HEK293 (cell line): ENCODE measurements at regions not wholly inside any gene's neighbourhood (a gene's known extent, or its start where the extent isn't known, plus 50 kb on each side); places are given as distances from the start of the nearest gene placed in this dataset.

Source experiments
- CTCF ChIA-PET: fragments of 350-600 bp; formaldehyde crosslinking; extraction: SDS; loops from one replicate; lab custom pipeline; 2021; ENCODE audit warnings: antibody characterized with exemption; lab: Yijun Ruan, JAX
- POLR2A ChIA-PET: fragments of 300-600 bp; formaldehyde crosslinking; extraction: SDS; loops from one replicate; lab custom pipeline; 2020; ENCODE audit warnings: antibody characterized with exemption, inconsistent platforms; lab: Yijun Ruan, JAX
- H3K27ac ChIP-seq: fragments of 200-500 bp; sonication (Bioruptor generic); 2 replicates; pipeline ENCODE4 v1.5.1; 2014; ENCODE audit warnings: low read depth, low read length, control low read depth, inconsistent platforms; ENCODE audit errors: extremely low read depth
- H3K36me3 ChIP-seq, 2 experiments: fragments of 200-500 bp in 1 of 2; sonication (Bioruptor generic) in 1 of 2; 1 replicate in 1 of 2; 2 replicates in 1 of 2; pipeline ENCODE4 v1.5.1; 2014 to 2017; ENCODE audit warnings: inconsistent platforms in 2 of 2, low read length in 2 of 2; ENCODE audit not compliant: control insufficient read depth in 2 of 2, insufficient read depth in 1 of 2
- H3K4me1 ChIP-seq: fragments of 200-500 bp; sonication (Bioruptor generic); 2 replicates; pipeline ENCODE4 v1.5.1; 2014; ENCODE audit warnings: mild to moderate bottlenecking, low read length, inconsistent platforms; ENCODE audit not compliant: control insufficient read depth, insufficient read depth
- H3K4me3 ChIP-seq: 2 replicates; pipeline ENCODE4 v1.5.1; 2011; ENCODE audit warnings: low read depth, mild to moderate bottlenecking, control low read depth, low read length, moderate library complexity
- H3K9me3 ChIP-seq: fragments of 200-500 bp; sonication (Bioruptor generic); 2 replicates; pipeline ENCODE4 v1.5.1; 2014; ENCODE audit warnings: low read depth, low read length, inconsistent platforms; ENCODE audit not compliant: control insufficient read depth, insufficient read depth
- EGR2 ChIP-seq: fragments of 450-650 bp; formaldehyde crosslinking; IDR thresholded peaks from 2 replicates; pipeline ENCODE4 v1.5.1; 2016; ENCODE audit warnings: low read depth, missing biosample characterization, missing genetic modification characterization
- IKZF3 ChIP-seq: fragments of 450-650 bp; IDR thresholded peaks from 2 replicates; pipeline ENCODE4 v1.5.0; 2018; ENCODE audit warnings: missing biosample characterization, mild to moderate bottlenecking, missing genetic modification characterization, moderate library complexity
- SP2 ChIP-seq: fragments of 450-650 bp; formaldehyde crosslinking; IDR thresholded peaks from 2 replicates; pipeline ENCODE4 v1.5.1; 2016; ENCODE audit warnings: missing biosample characterization, missing genetic modification characterization
- ZBTB17 ChIP-seq: fragments of 450-650 bp; formaldehyde crosslinking; IDR thresholded peaks from 2 replicates; pipeline ENCODE4 v1.5.1; 2016; ENCODE audit warnings: missing biosample characterization, missing genetic modification characterization
- ZBTB21 ChIP-seq: fragments of 450-650 bp; formaldehyde crosslinking; IDR thresholded peaks from 2 replicates; pipeline ENCODE4 v1.5.1; 2017; ENCODE audit warnings: missing biosample characterization, missing genetic modification characterization
- ZBTB48 ChIP-seq: fragments of 450-650 bp; formaldehyde crosslinking; IDR thresholded peaks from 2 replicates; pipeline ENCODE4 v1.5.1; 2016; ENCODE audit warnings: missing biosample characterization, missing genetic modification characterization
- ZBTB6 ChIP-seq: fragments of 450-650 bp; formaldehyde crosslinking; IDR thresholded peaks from 2 replicates; pipeline ENCODE4 v1.5.1; 2017; ENCODE audit warnings: missing biosample characterization, missing genetic modification characterization
- ZFHX2 ChIP-seq: fragments of 450-650 bp; formaldehyde crosslinking; conservative IDR thresholded peaks from 2 replicates; pipeline ENCODE4 v1.5.1; 2016; ENCODE audit warnings: missing biosample characterization, missing genetic modification characterization
- ZNF121 ChIP-seq: fragments of 450-650 bp; formaldehyde crosslinking; IDR thresholded peaks from 2 replicates; pipeline ENCODE4 v1.5.1; 2016; ENCODE audit warnings: missing biosample characterization, missing genetic modification characterization
- ZNF174 ChIP-seq: fragments of 450-650 bp; formaldehyde crosslinking; IDR thresholded peaks from 2 replicates; pipeline ENCODE4 v1.5.0; 2017; ENCODE audit warnings: missing biosample characterization, mild to moderate bottlenecking, missing genetic modification characterization
- ZNF473 ChIP-seq: fragments of 450-650 bp; formaldehyde crosslinking; IDR thresholded peaks from 2 replicates; pipeline ENCODE4 v1.5.1; 2017; ENCODE audit warnings: missing biosample characterization, missing genetic modification characterization
- ZNF626 ChIP-seq: fragments of 450-650 bp; sonication (Bioruptor Pico); formaldehyde crosslinking; IDR thresholded peaks from 2 replicates; pipeline ENCODE4 v1.5.1; 2018; ENCODE audit warnings: missing biosample characterization, missing genetic modification characterization, inconsistent platforms
- ZNF664 ChIP-seq: fragments of 450-650 bp; formaldehyde crosslinking; IDR thresholded peaks from 2 replicates; pipeline ENCODE4 v1.5.1; 2016; ENCODE audit warnings: missing biosample characterization, missing genetic modification characterization
- ZNF677 ChIP-seq: fragments of 450-650 bp; IDR thresholded peaks from 2 replicates; pipeline ENCODE4 v1.5.0; 2018; ENCODE audit warnings: missing biosample characterization, mild to moderate bottlenecking, missing genetic modification characterization, moderate library complexity
- ZNF704 ChIP-seq: fragments of 450-650 bp; formaldehyde crosslinking; IDR thresholded peaks from 2 replicates; pipeline ENCODE4 v1.5.1; 2016; ENCODE audit warnings: missing biosample characterization, missing genetic modification characterization
- ZNF785 ChIP-seq: fragments of 450-650 bp; formaldehyde crosslinking; IDR thresholded peaks from 2 replicates; pipeline ENCODE4 v1.5.1; 2016; ENCODE audit warnings: missing biosample characterization, missing genetic modification characterization
- ZSCAN16 ChIP-seq: fragments of 450-650 bp; formaldehyde crosslinking; IDR thresholded peaks from 2 replicates; pipeline ENCODE4 v1.5.1; 2016; ENCODE audit warnings: missing biosample characterization, missing genetic modification characterization
- TF ChIP-seq, protein P1 (sequence below): IDR thresholded peaks from 2 replicates; pipeline ENCODE4 v1.6.1; 2011; ENCODE audit warnings: mild to moderate bottlenecking, low read depth, low read length, borderline replicate concordance
- TF ChIP-seq, protein P2 (sequence below): fragments of 450-650 bp; formaldehyde crosslinking; IDR thresholded peaks from 2 replicates; pipeline ENCODE4 v1.5.1; 2016; ENCODE audit warnings: missing biosample characterization, missing genetic modification characterization
- TF ChIP-seq, protein P3 (sequence below): fragments of 450-650 bp; formaldehyde crosslinking; IDR thresholded peaks from 2 replicates; pipeline ENCODE4 v1.5.1; 2016; ENCODE audit warnings: missing biosample characterization, missing genetic modification characterization, borderline replicate concordance
- TF ChIP-seq, protein P4 (sequence below): fragments of 450-650 bp; formaldehyde crosslinking; IDR thresholded peaks from 2 replicates; pipeline ENCODE4 v1.5.0; 2017; ENCODE audit warnings: missing biosample characterization, missing genetic modification characterization, borderline replicate concordance
- TF ChIP-seq, protein P5 (sequence below): fragments of 450-650 bp; formaldehyde crosslinking; IDR thresholded peaks from 2 replicates; pipeline ENCODE4 v1.5.1; 2017; ENCODE audit warnings: missing biosample characterization, mild to moderate bottlenecking, missing genetic modification characterization, moderate library complexity

DNA sequence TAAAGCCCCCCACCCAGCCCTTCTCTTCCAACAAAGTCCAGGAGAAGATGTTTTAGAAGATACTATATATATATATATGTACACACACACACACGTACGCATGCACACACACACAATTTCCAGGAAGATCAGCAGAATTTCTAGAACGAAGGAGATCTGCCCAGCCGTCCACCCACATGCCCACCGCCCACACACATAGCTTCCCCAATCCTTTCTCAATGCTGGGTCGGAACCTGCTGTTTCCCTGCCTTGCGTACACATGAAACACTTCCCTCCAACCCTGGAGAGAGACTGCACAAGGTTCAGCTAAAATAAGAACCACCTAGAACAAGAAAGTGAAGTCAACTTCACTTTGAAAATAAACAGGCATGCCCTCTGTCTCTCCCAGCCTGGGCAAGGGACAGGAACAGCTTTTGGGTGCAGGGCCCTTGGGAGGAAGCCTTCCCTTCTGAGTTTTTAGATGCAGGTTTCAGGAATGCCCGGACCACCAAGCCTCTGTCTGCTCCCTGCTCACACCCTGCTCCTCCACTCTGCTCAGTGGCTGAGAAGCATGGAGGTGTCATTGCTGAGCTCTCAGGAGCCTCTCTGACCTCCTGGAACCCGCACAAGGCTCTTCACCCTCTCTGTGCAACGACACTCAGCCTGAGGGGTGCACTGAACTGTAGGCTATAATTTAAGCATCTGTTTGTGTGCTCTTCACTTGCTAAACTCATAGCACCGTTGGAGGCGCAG is 149.4 kb downstream of the C5orf15 start:
- Histone ChIP-seq H3K4me3 (no peak overlapping the region), H3K4me1 (no peaks in the 10 kb centered on the region), H3K36me3 (no peaks in the 10 kb centered on the region), H3K9me3 (no peaks in the 10 kb centered on the region), H3K27ac (no peak overlapping the region)
- CTCF ChIA-PET: interaction anchor here (0.6 to 0.7 kb wide), 2 partner anchors 395 to 571 kb away, joined by 4 to 5 read pairs; no protein-coding TSS in a partner anchor
- POLR2A ChIA-PET: no interaction called here
- TF ChIP-seq ZBTB6: no peak
- TF ChIP-seq, protein P1, sequence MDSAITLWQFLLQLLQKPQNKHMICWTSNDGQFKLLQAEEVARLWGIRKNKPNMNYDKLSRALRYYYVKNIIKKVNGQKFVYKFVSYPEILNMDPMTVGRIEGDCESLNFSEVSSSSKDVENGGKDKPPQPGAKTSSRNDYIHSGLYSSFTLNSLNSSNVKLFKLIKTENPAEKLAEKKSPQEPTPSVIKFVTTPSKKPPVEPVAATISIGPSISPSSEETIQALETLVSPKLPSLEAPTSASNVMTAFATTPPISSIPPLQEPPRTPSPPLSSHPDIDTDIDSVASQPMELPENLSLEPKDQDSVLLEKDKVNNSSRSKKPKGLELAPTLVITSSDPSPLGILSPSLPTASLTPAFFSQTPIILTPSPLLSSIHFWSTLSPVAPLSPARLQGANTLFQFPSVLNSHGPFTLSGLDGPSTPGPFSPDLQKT: no peak
- TF ChIP-seq ZBTB21 (tag by site-specific recombination): no peak
- no peak for TF ChIP-seq ZNF785
- 0 out of 2 replicates have a peak, but pooled peaks have one; percentile 29 for TF ChIP-seq EGR2 (tag by site-specific recombination)
- TF ChIP-seq, protein P2, sequence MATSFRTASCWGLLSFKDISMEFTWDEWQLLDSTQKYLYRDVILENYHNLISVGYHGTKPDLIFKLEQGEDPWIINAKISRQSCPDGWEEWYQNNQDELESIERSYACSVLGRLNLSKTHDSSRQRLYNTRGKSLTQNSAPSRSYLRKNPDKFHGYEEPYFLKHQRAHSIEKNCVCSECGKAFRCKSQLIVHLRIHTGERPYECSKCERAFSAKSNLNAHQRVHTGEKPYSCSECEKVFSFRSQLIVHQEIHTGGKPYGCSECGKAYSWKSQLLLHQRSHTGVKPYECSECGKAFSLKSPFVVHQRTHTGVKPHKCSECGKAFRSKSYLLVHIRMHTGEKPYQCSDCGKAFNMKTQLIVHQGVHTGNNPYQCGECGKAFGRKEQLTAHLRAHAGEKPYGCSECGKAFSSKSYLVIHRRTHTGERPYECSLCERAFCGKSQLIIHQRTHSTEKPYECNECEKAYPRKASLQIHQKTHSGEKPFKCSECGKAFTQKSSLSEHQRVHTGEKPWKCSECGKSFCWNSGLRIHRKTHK (tag by site-specific recombination): no peak
- no peak for TF ChIP-seq ZNF664 (tag by site-specific recombination)
- peak; percentile 66 for TF ChIP-seq ZFHX2 (tag by site-specific recombination)
- TF ChIP-seq ZNF174 (tag by site-specific recombination): no peak
- TF ChIP-seq ZNF677 (tag by site-specific recombination): no peak
- no peak for TF ChIP-seq ZBTB17 (tag by site-specific recombination)
- TF ChIP-seq SP2 (tag by site-specific recombination): no peak
- TF ChIP-seq, protein P3, sequence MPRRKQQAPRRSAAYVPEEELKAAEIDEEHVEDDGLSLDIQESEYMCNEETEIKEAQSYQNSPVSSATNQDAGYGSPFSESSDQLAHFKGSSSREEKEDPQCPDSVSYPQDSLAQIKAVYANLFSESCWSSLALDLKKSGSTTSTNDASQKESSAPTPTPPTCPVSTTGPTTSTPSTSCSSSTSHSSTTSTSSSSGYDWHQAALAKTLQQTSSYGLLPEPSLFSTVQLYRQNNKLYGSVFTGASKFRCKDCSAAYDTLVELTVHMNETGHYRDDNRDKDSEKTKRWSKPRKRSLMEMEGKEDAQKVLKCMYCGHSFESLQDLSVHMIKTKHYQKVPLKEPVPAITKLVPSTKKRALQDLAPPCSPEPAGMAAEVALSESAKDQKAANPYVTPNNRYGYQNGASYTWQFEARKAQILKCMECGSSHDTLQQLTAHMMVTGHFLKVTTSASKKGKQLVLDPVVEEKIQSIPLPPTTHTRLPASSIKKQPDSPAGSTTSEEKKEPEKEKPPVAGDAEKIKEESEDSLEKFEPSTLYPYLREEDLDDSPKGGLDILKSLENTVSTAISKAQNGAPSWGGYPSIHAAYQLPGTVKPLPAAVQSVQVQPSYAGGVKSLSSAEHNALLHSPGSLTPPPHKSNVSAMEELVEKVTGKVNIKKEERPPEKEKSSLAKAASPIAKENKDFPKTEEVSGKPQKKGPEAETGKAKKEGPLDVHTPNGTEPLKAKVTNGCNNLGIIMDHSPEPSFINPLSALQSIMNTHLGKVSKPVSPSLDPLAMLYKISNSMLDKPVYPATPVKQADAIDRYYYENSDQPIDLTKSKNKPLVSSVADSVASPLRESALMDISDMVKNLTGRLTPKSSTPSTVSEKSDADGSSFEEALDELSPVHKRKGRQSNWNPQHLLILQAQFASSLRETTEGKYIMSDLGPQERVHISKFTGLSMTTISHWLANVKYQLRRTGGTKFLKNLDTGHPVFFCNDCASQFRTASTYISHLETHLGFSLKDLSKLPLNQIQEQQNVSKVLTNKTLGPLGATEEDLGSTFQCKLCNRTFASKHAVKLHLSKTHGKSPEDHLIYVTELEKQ (tag by site-specific recombination): no peak
- TF ChIP-seq ZNF473 (tag by site-specific recombination): no peak
- no peak for TF ChIP-seq ZBTB48 (tag by site-specific recombination)
- no peak for TF ChIP-seq ZNF626 (tag by site-specific recombination)
- no peak for TF ChIP-seq IKZF3 (tag by site-specific recombination)

- H3K27ac ChIP-seq: no peak overlapping the region
- CTCF ChIA-PET: no interaction called here
- TF ChIP-seq, protein P4, sequence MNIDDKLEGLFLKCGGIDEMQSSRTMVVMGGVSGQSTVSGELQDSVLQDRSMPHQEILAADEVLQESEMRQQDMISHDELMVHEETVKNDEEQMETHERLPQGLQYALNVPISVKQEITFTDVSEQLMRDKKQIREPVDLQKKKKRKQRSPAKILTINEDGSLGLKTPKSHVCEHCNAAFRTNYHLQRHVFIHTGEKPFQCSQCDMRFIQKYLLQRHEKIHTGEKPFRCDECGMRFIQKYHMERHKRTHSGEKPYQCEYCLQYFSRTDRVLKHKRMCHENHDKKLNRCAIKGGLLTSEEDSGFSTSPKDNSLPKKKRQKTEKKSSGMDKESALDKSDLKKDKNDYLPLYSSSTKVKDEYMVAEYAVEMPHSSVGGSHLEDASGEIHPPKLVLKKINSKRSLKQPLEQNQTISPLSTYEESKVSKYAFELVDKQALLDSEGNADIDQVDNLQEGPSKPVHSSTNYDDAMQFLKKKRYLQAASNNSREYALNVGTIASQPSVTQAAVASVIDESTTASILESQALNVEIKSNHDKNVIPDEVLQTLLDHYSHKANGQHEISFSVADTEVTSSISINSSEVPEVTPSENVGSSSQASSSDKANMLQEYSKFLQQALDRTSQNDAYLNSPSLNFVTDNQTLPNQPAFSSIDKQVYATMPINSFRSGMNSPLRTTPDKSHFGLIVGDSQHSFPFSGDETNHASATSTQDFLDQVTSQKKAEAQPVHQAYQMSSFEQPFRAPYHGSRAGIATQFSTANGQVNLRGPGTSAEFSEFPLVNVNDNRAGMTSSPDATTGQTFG (tag by site-specific recombination): no peak
- TF ChIP-seq ZNF121 (no peak), ZNF704 (no peak), ZSCAN16 (no peak)
- TF ChIP-seq, protein P5, sequence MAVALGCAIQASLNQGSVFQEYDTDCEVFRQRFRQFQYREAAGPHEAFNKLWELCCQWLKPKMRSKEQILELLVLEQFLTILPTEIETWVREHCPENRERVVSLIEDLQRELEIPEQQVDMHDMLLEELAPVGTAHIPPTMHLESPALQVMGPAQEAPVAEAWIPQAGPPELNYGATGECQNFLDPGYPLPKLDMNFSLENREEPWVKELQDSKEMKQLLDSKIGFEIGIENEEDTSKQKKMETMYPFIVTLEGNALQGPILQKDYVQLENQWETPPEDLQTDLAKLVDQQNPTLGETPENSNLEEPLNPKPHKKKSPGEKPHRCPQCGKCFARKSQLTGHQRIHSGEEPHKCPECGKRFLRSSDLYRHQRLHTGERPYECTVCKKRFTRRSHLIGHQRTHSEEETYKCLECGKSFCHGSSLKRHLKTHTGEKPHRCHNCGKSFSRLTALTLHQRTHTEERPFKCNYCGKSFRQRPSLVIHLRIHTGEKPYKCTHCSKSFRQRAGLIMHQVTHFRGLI (tag by site-specific recombination): no peak
Measured at GRCh38 chr5:133818031-133818431, 150.4 kb downstream of the C5orf15 start.

More at GRCh38 chr5:133818031-133818431, 150.4 kb downstream of the C5orf15 start:
- no peak overlapping the region for H3K4me3 ChIP-seq
- POLR2A ChIA-PET: no interaction called here
- no peaks in the 10 kb centered on the region for H3K4me1 ChIP-seq
- no peaks in the 10 kb centered on the region for H3K9me3 ChIP-seq
- H3K36me3 ChIP-seq: no peaks in the 10 kb centered on the region
